GM12875 (cell line): ENCODE measurements at regions not wholly inside any gene's neighbourhood (a gene's known extent, or its start where the extent isn't known, plus 50 kb on each side); places are given as distances from the start of the nearest gene placed in this dataset.

Experiments used
- H3K4me3 ChIP-seq: one replicate; pipeline ENCODE4 v1.5.1; 2011; ENCODE audit warnings: low read depth, low read length, control low read depth
- TF ChIP-seq, protein P1 (sequence below): IDR thresholded peaks from 2 replicates; pipeline ENCODE4 v1.5.1; 2011; ENCODE audit warnings: low read depth, mild to moderate bottlenecking, control low read depth, inconsistent platforms, low read length, moderate library complexity, borderline replicate concordance; ENCODE audit not compliant: insufficient read depth

DNA sequence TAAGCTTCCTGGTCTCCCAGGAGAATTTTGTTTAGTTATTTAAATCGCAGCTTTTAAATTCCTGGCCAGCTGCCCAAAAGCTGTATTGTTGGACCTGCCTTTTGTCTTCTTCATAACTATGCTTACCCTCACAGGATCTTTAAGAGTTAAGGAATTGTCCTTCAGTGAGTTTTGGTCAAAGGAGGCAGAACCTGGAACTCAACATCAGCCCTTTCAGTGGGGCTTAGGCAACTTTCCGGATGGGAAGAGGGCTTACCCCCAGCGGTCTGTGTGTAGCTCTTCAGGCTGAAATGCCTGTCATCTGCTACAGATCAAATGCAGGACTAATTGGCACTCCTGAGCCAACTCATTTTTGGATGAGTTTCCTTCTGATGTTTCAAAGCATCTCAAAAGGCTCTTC, 402.6 kb downstream of the SIPA1L2 start:
- H3K4me3 ChIP-seq: no peak overlapping the region
- TF ChIP-seq, protein P1, sequence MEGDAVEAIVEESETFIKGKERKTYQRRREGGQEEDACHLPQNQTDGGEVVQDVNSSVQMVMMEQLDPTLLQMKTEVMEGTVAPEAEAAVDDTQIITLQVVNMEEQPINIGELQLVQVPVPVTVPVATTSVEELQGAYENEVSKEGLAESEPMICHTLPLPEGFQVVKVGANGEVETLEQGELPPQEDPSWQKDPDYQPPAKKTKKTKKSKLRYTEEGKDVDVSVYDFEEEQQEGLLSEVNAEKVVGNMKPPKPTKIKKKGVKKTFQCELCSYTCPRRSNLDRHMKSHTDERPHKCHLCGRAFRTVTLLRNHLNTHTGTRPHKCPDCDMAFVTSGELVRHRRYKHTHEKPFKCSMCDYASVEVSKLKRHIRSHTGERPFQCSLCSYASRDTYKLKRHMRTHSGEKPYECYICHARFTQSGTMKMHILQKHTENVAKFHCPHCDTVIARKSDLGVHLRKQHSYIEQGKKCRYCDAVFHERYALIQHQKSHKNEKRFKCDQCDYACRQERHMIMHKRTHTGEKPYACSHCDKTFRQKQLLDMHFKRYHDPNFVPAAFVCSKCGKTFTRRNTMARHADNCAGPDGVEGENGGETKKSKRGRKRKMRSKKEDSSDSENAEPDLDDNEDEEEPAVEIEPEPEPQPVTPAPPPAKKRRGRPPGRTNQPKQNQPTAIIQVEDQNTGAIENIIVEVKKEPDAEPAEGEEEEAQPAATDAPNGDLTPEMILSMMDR: no peak

DNA sequence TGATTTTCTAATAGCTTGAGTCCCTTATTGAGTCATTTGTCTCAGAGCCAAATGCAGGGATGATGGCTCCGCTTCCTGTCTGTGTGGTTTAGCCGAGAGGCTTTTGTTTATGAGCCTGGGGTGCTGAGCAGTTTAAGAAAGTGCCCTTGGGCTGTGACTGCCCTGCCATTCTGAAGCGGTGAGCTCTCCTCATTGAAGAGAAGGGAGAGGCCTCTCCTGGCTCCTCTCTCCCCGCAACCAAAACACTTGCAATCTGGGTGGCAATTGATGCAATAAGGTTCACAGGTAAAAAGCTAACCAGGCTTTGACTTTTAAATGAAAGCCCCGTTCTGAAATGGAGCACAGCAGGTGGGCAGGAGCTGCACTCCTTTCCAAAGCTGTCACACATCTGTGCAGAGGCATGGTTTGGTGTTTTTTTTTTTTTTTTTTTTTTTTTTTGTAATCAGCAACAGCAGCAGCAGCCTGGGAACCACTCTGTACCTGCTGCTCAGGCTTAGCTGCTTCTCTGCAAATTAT, 403.7 kb downstream of the SIPA1L2 start:
- TF ChIP-seq, protein P1: no peak

DNA sequence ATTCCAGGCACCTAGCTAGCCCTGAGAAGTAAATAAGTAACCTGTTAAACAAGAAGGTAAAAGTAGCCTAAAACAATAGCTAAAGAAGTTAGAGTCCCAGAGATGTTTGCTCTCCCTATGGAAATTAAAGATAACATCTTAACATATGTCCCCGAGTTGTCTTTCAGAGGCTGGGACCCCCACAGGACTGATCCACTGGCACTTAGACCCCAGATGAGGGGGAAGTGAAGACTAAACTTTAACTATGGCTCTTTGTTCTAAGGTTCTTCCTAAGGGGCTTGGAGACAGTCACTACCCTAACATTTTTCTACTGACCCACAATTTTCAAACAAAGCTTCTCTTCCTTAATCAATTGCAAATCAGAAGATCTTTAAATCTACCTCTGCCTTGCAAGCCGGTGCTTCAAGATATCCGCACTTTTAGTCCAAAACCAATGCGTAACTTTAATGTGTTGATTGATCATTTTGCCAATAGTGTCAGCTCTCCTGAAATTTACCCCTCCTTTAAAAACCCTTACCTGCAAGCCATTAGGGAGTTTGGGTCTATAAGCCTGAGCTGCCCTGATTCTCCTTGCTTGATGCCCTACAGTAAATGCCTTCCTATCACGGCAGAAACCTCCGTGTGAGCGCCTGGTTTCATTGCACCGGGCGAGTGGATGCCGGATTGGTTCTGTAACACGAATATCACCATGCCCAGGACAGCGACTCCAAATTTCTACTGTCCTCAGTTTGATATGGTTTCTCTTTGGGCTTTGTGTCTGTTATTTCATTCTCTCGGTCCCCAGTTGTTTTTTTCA, 404.4 kb downstream of the SIPA1L2 start:
- no peak overlapping the region for H3K4me3 ChIP-seq

More for the DNA sequence above, 403.7 kb downstream of the SIPA1L2 start:
- H3K4me3 ChIP-seq: no peak overlapping the region

GRCh38 chr1:232223887-232224286, 406.0 kb downstream of the SIPA1L2 start:
- no peak overlapping the region for H3K4me3 ChIP-seq
- TF ChIP-seq, protein P1: no peak

More for the DNA sequence above, 404.4 kb downstream of the SIPA1L2 start:
- TF ChIP-seq, protein P1: no peak

DNA sequence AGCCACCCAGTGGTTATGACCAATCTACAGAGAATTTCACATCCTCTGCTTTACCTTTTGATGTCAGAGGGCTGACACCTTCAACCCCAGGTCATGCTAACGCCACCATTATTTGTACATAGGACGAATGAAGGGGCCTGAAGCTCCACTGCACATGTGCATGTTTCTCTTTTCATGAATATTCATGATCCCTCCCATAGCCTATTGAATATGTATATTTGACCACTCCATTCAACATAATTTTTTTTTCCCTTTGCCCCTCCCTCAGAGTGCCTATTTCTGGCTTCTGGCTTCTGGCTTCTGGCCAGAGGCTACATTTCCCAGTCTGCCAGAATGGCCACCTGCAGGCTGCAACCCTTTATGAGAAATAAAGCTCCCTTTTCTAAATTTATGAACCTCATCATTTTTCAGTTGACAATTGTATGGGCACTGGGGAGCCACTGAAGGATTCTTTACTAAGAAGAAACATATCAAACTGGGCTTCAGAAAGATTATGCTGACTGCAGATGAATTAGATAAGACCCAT, 406.7 kb downstream of the SIPA1L2 start:
- TF ChIP-seq, protein P1: no peak
- H3K4me3 ChIP-seq: no peak overlapping the region

DNA sequence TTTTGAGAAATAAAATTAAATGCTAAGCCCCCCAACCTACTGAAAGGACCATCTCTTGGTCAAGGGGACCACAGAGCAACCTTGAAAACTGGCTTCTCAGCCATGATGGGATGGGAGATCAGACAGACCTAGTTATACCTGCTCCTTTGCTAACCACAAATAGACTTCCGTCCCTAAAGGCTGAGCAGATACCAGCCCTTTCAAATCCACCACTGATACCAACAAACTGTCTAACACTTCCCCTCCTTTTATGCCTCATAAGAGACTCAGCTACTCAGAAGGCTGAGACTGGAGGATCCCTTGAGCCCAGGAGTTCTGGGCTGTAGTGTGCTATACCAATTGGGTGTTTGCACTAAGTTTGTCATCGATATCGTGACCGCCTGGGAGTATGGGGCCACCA, 407.3 kb downstream of the SIPA1L2 start:
- no peak overlapping the region for H3K4me3 ChIP-seq
- TF ChIP-seq, protein P1: no peak
